Activated CD4-positive, alpha-beta memory T cell treated with anti-CD3 and anti-CD28 coated beads, Interleukin-2, amount 10 ng/mL, durations not matched to agents 7 days and 5 days (primary cell): ENCODE measurements at regions not wholly inside any gene's neighbourhood (a gene's known extent, or its start where the extent isn't known, plus 50 kb on each side); places are given as distances from the start of the nearest gene placed in this dataset.
A peak's percentile ranks its signal among the peaks of the same experiment; 100 is the strongest.
"Not testable (repeated sequence)": the region's sequence is repeated elsewhere in the genome, so short reads cannot be mapped to it uniquely, and the experiment has no call there.

Experiments used
- CTCF ChIA-PET: fragments of 350-600 bp; sonication (Branson Sonifier 250); formaldehyde crosslinking; loops from one replicate; lab custom pipeline; 2021; ENCODE audit warnings: antibody characterized with exemption, inconsistent platforms; lab: Charles Lee
- POLR2A ChIA-PET: fragments of 350-600 bp; sonication (Branson Sonifier 250); formaldehyde crosslinking; loops from one replicate; lab custom pipeline; 2021; ENCODE audit warnings: antibody characterized with exemption; lab: Charles Lee
- DNase-seq: peaks from one replicate; pipeline ENCODE4 v3.0.0-alpha.2; 2020
- H3K27ac Mint-ChIP-seq: one replicate; pipeline ENCODE4 v1.8.0; 2021; ENCODE audit warnings: mild to moderate bottlenecking, mixed read lengths
- H3K27me3 Mint-ChIP-seq: one replicate; pipeline ENCODE4 v1.8.0; 2021; ENCODE audit warnings: mixed read lengths
- H3K36me3 Mint-ChIP-seq: one replicate; pipeline ENCODE4 v1.8.0; 2021; ENCODE audit warnings: low read depth, mixed read lengths
- H3K4me1 Mint-ChIP-seq: one replicate; pipeline ENCODE4 v1.8.0; 2021; ENCODE audit warnings: mixed read lengths
- H3K4me3 Mint-ChIP-seq: one replicate; pipeline ENCODE4 v1.8.0; 2021; ENCODE audit warnings: mild to moderate bottlenecking, mixed read lengths
- H3K9me3 Mint-ChIP-seq: one replicate; pipeline ENCODE4 v1.8.0; 2021; ENCODE audit warnings: mixed read lengths

GRCh38 chr3:59517388-59517787 lies 467.6 kb upstream of the CFAP20DC start:
- peaks cover 3% of the 10 kb centered on the region for H3K9me3 Mint-ChIP-seq
- no peaks in the 10 kb centered on the region for H3K4me1 Mint-ChIP-seq
- H3K36me3 Mint-ChIP-seq = no peaks in the 10 kb centered on the region
- POLR2A ChIA-PET = interaction anchor here (1.3 kb wide), 1 partner anchor 18 kb away, joined by 3 read pairs; no protein-coding TSS in a partner anchor
- no peak overlapping the region for H3K27ac Mint-ChIP-seq
- CTCF ChIA-PET = no interaction called here
- peaks cover 4% of the 10 kb centered on the region for H3K27me3 Mint-ChIP-seq
- DNase-seq = no peak
- H3K4me3 Mint-ChIP-seq = no peak overlapping the region

GRCh38 chr3:59515966-59516365 lies 466.1 kb upstream of the CFAP20DC start:
- ChIA-PET CTCF (interaction anchor here (1.1 kb wide), 1 partner anchor 203 kb away, joined by 3 read pairs; no protein-coding TSS in a partner anchor), POLR2A (no interaction called here)
- Mint-ChIP-seq H3K27ac (no peak overlapping the region), H3K4me1 (no peaks in the 10 kb centered on the region), H3K9me3 (no peaks in the 10 kb centered on the region), H3K4me3 (no peak overlapping the region), H3K36me3 (no peaks in the 10 kb centered on the region), H3K27me3 (peaks cover 4% of the 10 kb centered on the region)
- DNase-seq = no peak

GRCh38 chr3:59514865-59515482 lies 465.1 kb upstream of the CFAP20DC start:
- H3K4me1 Mint-ChIP-seq = no peaks in the 10 kb centered on the region
- DNase-seq = no peak
- H3K27ac Mint-ChIP-seq = no peak overlapping the region
- H3K4me3 Mint-ChIP-seq = no peak overlapping the region
- H3K36me3 Mint-ChIP-seq = no peaks in the 10 kb centered on the region
- ChIA-PET CTCF (interaction anchor here (1.1 kb wide), 1 partner anchor 202 kb away, joined by 3 read pairs; no protein-coding TSS in a partner anchor), POLR2A (no interaction called here)
- H3K27me3 Mint-ChIP-seq = peaks cover 4% of the 10 kb centered on the region
- H3K9me3 Mint-ChIP-seq = no peaks in the 10 kb centered on the region

- H3K36me3 Mint-ChIP-seq = no peaks in the 10 kb centered on the region
- no peaks in the 10 kb centered on the region for H3K9me3 Mint-ChIP-seq
- H3K4me1 Mint-ChIP-seq = no peaks in the 10 kb centered on the region
- POLR2A ChIA-PET = no interaction called here
- H3K27me3 Mint-ChIP-seq = peaks cover 4% of the 10 kb centered on the region
- CTCF ChIA-PET = no interaction called here
- no peak for DNase-seq
- H3K4me3 Mint-ChIP-seq = no peak overlapping the region
- no peak overlapping the region for H3K27ac Mint-ChIP-seq
Measured at GRCh38 chr3:59513570-59513969, 463.7 kb upstream of the CFAP20DC start.

- ChIA-PET CTCF (no interaction called here), POLR2A (no interaction called here)
- no peaks in the 10 kb centered on the region for H3K9me3 Mint-ChIP-seq
- no peak for DNase-seq
- H3K4me3 Mint-ChIP-seq = no peak overlapping the region
- peaks cover 4% of the 10 kb centered on the region for H3K27me3 Mint-ChIP-seq
- no peaks in the 10 kb centered on the region for H3K4me1 Mint-ChIP-seq
- H3K27ac Mint-ChIP-seq = no peak overlapping the region
- no peaks in the 10 kb centered on the region for H3K36me3 Mint-ChIP-seq
Measured at GRCh38 chr3:59512066-59512465, 462.2 kb upstream of the CFAP20DC start.

GRCh38 chr3:59510576-59510975 lies 460.8 kb upstream of the CFAP20DC start:
- no peak for DNase-seq
- Mint-ChIP-seq H3K27ac (no peak overlapping the region), H3K9me3 (no peaks in the 10 kb centered on the region), H3K4me3 (no peak overlapping the region), H3K27me3 (peaks cover 4% of the 10 kb centered on the region), H3K4me1 (no peaks in the 10 kb centered on the region), H3K36me3 (no peaks in the 10 kb centered on the region)
- POLR2A ChIA-PET = no interaction called here
- CTCF ChIA-PET = no interaction called here

GRCh38 chr3:59508273-59508672 lies 458.4 kb upstream of the CFAP20DC start:
- H3K27ac Mint-ChIP-seq = no peak overlapping the region
- H3K36me3 Mint-ChIP-seq = no peaks in the 10 kb centered on the region
- peaks cover 9% of the 10 kb centered on the region for H3K9me3 Mint-ChIP-seq
- ChIA-PET POLR2A (no interaction called here), CTCF (no interaction called here)
- H3K4me1 Mint-ChIP-seq = no peaks in the 10 kb centered on the region
- no peaks in the 10 kb centered on the region for H3K27me3 Mint-ChIP-seq
- H3K4me3 Mint-ChIP-seq = no peak overlapping the region
- DNase-seq = no peak

GRCh38 chr3:59506191-59506590 lies 456.4 kb upstream of the CFAP20DC start:
- no peak overlapping the region for H3K27ac Mint-ChIP-seq

GRCh38 chr3:59503441-59503840 lies 453.6 kb upstream of the CFAP20DC start:
- H3K27me3 Mint-ChIP-seq = no peaks in the 10 kb centered on the region
- no peak overlapping the region for H3K27ac Mint-ChIP-seq
- ChIA-PET POLR2A (no interaction called here), CTCF (interaction anchor here (1.1 kb wide), 1 partner anchor 78 kb away, joined by 3 read pairs; no protein-coding TSS in a partner anchor)
- peaks cover 9% of the 10 kb centered on the region for H3K9me3 Mint-ChIP-seq
- peaks cover 2% of the 10 kb centered on the region for H3K4me1 Mint-ChIP-seq
- no peak for DNase-seq
- no peak overlapping the region for H3K4me3 Mint-ChIP-seq
- no peaks in the 10 kb centered on the region for H3K36me3 Mint-ChIP-seq

More at GRCh38 chr3:59506191-59506590, 456.4 kb upstream of the CFAP20DC start:
- no peaks in the 10 kb centered on the region for H3K36me3 Mint-ChIP-seq
- peaks cover 9% of the 10 kb centered on the region for H3K9me3 Mint-ChIP-seq
- DNase-seq = no peak
- H3K4me1 Mint-ChIP-seq = peaks cover 2% of the 10 kb centered on the region
- ChIA-PET POLR2A (no interaction called here), CTCF (no interaction called here)
- no peak overlapping the region for H3K4me3 Mint-ChIP-seq
- no peaks in the 10 kb centered on the region for H3K27me3 Mint-ChIP-seq

GRCh38 chr3:59502806-59503205 lies 453.0 kb upstream of the CFAP20DC start:
- Mint-ChIP-seq H3K4me1 (peaks cover 2% of the 10 kb centered on the region), H3K27ac (no peak overlapping the region), H3K4me3 (no peak overlapping the region), H3K27me3 (no peaks in the 10 kb centered on the region), H3K36me3 (no peaks in the 10 kb centered on the region), H3K9me3 (peaks cover 9% of the 10 kb centered on the region)
- peak; percentile 31 for DNase-seq
- ChIA-PET CTCF (no interaction called here), POLR2A (no interaction called here)

- no peaks in the 10 kb centered on the region for H3K36me3 Mint-ChIP-seq
- no peaks in the 10 kb centered on the region for H3K27me3 Mint-ChIP-seq
- H3K4me3 Mint-ChIP-seq = no peak overlapping the region
- no peak for DNase-seq
- ChIA-PET POLR2A (no interaction called here), CTCF (no interaction called here)
- H3K9me3 Mint-ChIP-seq = peaks cover 9% of the 10 kb centered on the region
- H3K27ac Mint-ChIP-seq = no peak overlapping the region
- H3K4me1 Mint-ChIP-seq = peaks cover 2% of the 10 kb centered on the region
Measured at GRCh38 chr3:59499954-59500353, 450.1 kb upstream of the CFAP20DC start.

- Mint-ChIP-seq H3K4me1 (peaks cover 2% of the 10 kb centered on the region), H3K4me3 (no peak overlapping the region), H3K27me3 (no peaks in the 10 kb centered on the region), H3K9me3 (peaks cover 6% of the 10 kb centered on the region), H3K27ac (no peak overlapping the region), H3K36me3 (no peaks in the 10 kb centered on the region)
- DNase-seq = no peak
- CTCF ChIA-PET = no interaction called here
- POLR2A ChIA-PET = no interaction called here
Measured at GRCh38 chr3:59499000-59499399, 449.2 kb upstream of the CFAP20DC start.

GRCh38 chr3:59496250-59496649 lies 446.4 kb upstream of the CFAP20DC start:
- Mint-ChIP-seq H3K27ac (no peak overlapping the region), H3K27me3 (no peaks in the 10 kb centered on the region), H3K9me3 (no peaks in the 10 kb centered on the region), H3K4me3 (no peak overlapping the region), H3K4me1 (no peaks in the 10 kb centered on the region), H3K36me3 (no peaks in the 10 kb centered on the region)
- no peak for DNase-seq
- ChIA-PET CTCF (no interaction called here), POLR2A (no interaction called here)

- DNase-seq, H3K36me3 Mint-ChIP-seq, H3K27me3 Mint-ChIP-seq, POLR2A ChIA-PET, H3K4me3 Mint-ChIP-seq, H3K4me1 Mint-ChIP-seq, CTCF ChIA-PET, H3K27ac Mint-ChIP-seq, H3K9me3 Mint-ChIP-seq: not testable (repeated sequence)
Measured at GRCh38 chr3:59494969-59495368, 445.1 kb upstream of the CFAP20DC start.
